Endometrium (tissue), 2 donors: ENCODE measurements at regions not wholly inside any gene's neighbourhood (a gene's known extent, or its start where the extent isn't known, plus 50 kb on each side); places are given as distances from the start of the nearest gene placed in this dataset.
"Not testable (repeated sequence)": the region's sequence is repeated elsewhere in the genome, so short reads cannot be mapped to it uniquely, and the experiment has no call there.

ENCODE experiments used
- FAIRE-seq: peaks from 2 replicates; lab custom pipeline; 2012; peaks lifted over from hg19 to GRCh38; lab: Jason Lieb, UNC
- donor health status: control.
- donor health status: control.

- FAIRE-seq, result no peak
Measured at GRCh38 chr5:126015235-126016181, 407.7 kb upstream of the GRAMD2B start.

GRCh38 chr5:126016256-126016655 is 407.0 kb upstream of the GRAMD2B start:
- no peak for FAIRE-seq

- FAIRE-seq, result no peak
Measured at GRCh38 chr5:126017096-126017495, 406.1 kb upstream of the GRAMD2B start.

- no peak for FAIRE-seq
Measured at GRCh38 chr5:126020770-126021169, 402.4 kb upstream of the GRAMD2B start.

GRCh38 chr5:126023994-126024441 is 399.2 kb upstream of the GRAMD2B start:
- no peak for FAIRE-seq

- FAIRE-seq, result no peak
Measured at GRCh38 chr5:126027149-126027548, 396.1 kb upstream of the GRAMD2B start.

GRCh38 chr5:126027652-126028051 is 395.6 kb upstream of the GRAMD2B start:
- no peak for FAIRE-seq

GRCh38 chr5:126028336-126028735 is 394.9 kb upstream of the GRAMD2B start:
- no peak for FAIRE-seq

GRCh38 chr5:126029282-126029681 is 393.9 kb upstream of the GRAMD2B start:
- FAIRE-seq, result not testable (repeated sequence)

GRCh38 chr5:126030698-126031097 is 392.5 kb upstream of the GRAMD2B start:
- FAIRE-seq, result no peak

- FAIRE-seq, result no peak
Measured at GRCh38 chr5:126031989-126032716, 391.1 kb upstream of the GRAMD2B start.

GRCh38 chr5:126043688-126044087 is 379.5 kb upstream of the GRAMD2B start:
- no peak for FAIRE-seq

- FAIRE-seq, result no peak
Measured at GRCh38 chr5:126044111-126044668, 379.0 kb upstream of the GRAMD2B start.

GRCh38 chr5:126044931-126045565 is 378.2 kb upstream of the GRAMD2B start:
- no peak for FAIRE-seq

- FAIRE-seq, result no peak
Measured at GRCh38 chr5:126046318-126046717, 376.9 kb upstream of the GRAMD2B start.

- FAIRE-seq, result no peak
Measured at GRCh38 chr5:126046846-126047571, 376.2 kb upstream of the GRAMD2B start.

GRCh38 chr5:126052120-126052519 is 371.1 kb upstream of the GRAMD2B start:
- FAIRE-seq, result no peak

GRCh38 chr5:126052791-126053190 is 370.4 kb upstream of the GRAMD2B start:
- no peak for FAIRE-seq

GRCh38 chr5:126053630-126054029 is 369.6 kb upstream of the GRAMD2B start:
- no peak for FAIRE-seq

- FAIRE-seq, result no peak
Measured at GRCh38 chr5:126054577-126055347, 368.4 kb upstream of the GRAMD2B start.

GRCh38 chr5:126055348-126055729 is 367.9 kb upstream of the GRAMD2B start:
- FAIRE-seq, result no peak
